Activated T-cell treated with anti-CD3 and anti-CD28 coated beads for 1 hour (primary cell): ENCODE measurements at regions not wholly inside any gene's neighbourhood (a gene's known extent, or its start where the extent isn't known, plus 50 kb on each side); places are given as distances from the start of the nearest gene placed in this dataset.

Source experiments
- DNase-seq: peaks from one replicate; pipeline ENCODE4 v3.0.0-alpha.2; 2020; ENCODE audit warnings: low read depth

GRCh38 chr10:131635564-131636015 is 265.2 kb upstream of the PPP2R2D start:
- DNase-seq = no peak

DNA sequence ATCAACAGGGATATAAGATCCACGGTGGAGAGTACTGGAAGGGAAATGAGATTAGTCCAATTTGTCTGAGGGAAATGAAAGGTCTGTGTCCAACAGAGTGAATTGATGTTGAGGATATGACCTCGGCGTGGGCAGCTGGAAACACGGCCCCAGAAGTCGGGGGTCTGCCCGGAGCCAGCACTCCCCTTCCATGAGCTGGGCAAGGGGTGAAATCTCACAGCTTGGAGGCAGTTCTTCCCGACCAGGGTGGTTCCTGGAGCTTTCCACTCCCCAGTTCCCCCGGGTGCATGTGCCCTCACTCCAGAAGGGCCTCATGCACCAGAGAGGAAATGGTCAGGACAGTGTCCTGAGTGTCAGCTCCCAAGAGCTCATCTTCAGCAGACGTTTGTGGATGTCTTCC is 264.7 kb upstream of the PPP2R2D start:
- no peak for DNase-seq

- no peak for DNase-seq
Measured at GRCh38 chr10:131636841-131637724, 263.7 kb upstream of the PPP2R2D start.

GRCh38 chr10:131638049-131638879 is 262.5 kb upstream of the PPP2R2D start:
- no peak for DNase-seq

DNA sequence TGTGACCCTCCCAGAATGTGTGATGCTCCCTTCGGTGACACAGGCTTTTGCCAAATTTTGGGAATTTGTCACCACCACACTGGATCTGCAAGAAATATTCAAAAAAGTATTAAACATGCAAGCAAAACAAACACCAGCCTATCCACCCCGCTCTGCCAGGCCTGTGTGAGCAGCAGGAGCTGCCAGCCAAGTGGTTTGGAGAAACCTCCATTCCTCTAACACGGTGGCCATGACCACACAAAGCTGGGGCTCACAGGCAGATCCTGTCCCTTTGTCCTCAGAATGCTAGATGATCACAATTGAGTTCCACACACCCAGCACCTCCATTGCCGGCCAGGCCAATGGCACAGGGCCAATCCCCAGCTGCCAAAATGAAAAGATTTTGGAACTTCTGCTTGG is 261.9 kb upstream of the PPP2R2D start:
- DNase-seq = no peak

DNA sequence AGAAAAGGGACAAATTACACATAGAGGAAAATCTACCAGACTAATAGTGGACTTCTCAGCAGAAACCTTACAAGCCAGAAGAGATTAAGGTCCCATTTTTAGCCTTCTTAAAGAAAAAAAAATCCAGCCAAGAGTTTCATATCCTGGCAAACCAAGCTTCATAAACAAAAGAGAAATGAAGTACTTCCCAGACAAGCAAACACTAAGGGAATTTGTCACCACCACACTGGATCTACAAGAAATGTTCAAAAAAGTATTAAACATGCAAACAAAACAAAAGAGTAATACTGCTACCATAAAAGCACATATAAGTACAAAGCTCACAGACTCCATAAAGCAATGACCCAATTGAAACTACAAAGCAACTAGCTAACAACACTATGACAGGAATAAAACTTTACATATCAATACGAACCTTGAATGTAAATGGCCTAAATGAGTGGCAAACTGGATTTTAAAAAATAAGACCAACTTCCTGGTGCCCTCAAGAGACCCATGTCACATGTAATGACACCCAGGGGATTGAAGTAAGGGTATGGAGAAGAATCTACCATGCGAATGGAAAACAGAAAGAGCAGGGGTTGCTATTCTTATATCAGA is 260.7 kb upstream of the PPP2R2D start:
- DNase-seq = no peak

- DNase-seq = no peak
Measured at GRCh38 chr10:131641231-131641630, 259.6 kb upstream of the PPP2R2D start.

GRCh38 chr10:131641898-131642297 is 258.9 kb upstream of the PPP2R2D start:
- DNase-seq = no peak

DNA sequence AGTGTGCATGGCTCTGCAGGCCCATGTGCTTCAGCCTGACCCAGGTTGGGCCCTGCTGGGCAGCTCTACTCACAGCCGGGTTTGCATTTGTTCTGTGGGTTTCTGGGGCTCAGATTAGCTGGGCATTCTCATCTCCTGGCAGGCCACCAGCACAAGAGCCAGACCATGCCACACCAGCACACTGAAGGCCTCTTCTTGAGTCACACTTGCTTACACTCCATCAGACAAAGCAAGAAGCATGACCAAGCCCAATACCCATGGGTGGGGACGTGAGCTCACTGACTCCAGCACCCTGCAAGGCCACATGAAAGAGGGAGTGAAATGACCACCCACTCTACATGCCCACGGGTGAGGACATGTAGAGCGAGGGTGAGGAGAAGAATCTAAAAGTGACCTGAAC is 257.8 kb upstream of the PPP2R2D start:
- DNase-seq = no peak

DNA sequence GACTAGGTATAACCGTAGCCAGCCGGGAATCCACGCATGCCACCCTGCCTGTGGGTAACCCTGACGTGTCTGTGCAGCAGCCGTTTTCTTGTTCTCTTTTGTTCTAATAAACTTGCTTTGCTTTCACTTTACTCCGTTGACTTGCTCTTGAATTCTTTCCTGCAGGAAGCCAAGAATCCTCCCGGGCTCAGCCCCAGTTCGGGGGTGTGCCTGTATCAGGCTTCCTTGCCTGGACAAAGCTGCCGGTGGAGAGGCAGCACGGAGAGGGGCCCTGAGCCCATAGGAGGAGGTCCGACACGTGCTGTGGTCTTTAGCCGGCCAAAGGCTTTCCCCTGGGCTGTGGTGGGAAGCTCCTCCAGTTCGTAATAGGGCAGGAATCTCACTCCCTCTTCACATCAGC is 256.5 kb upstream of the PPP2R2D start:
- no peak for DNase-seq

DNA sequence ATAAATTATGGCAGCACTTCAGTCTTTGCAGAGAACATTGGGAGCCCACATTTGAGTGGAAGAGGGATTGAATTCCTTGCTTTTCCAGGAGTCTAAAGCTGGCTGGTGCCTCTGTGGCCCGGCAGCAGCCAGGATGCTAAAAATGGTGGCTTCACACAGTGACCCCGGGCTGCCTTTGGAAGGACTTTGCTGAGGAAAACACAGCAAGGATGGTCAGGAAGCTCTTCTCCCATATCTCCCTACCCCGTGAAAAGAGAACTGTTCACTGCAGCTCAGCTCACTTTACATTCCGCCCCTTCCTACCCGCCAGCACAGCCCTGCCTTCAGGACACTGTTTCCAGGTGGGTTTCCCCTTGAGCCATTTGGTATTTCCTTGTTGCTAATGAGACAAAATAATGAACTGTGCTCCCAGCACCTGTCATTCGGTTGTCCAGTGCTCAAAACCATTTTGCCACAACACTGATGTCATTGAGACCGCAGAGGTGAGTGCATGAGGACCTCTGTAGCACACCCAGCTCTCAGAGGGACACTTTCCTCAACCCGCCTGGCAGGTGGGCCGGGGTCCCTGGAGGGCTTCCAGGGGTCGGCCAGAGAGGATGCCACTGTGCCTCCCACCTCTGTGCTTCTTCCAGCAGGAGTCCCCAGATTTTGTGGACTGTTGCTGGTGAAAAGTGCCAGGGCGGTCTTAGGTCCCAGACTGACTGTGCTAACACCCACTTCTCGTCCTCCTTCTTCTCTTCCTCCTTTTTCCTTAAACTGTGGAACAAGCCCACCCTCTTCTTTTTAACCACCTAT is 255.7 kb upstream of the PPP2R2D start:
- DNase-seq = no peak

- no peak for DNase-seq
Measured at GRCh38 chr10:131645756-131646155, 255.1 kb upstream of the PPP2R2D start.

- DNase-seq = no peak
Measured at GRCh38 chr10:131646551-131647525, 254.0 kb upstream of the PPP2R2D start.

GRCh38 chr10:131647789-131648188 is 253.0 kb upstream of the PPP2R2D start:
- no peak for DNase-seq

DNA sequence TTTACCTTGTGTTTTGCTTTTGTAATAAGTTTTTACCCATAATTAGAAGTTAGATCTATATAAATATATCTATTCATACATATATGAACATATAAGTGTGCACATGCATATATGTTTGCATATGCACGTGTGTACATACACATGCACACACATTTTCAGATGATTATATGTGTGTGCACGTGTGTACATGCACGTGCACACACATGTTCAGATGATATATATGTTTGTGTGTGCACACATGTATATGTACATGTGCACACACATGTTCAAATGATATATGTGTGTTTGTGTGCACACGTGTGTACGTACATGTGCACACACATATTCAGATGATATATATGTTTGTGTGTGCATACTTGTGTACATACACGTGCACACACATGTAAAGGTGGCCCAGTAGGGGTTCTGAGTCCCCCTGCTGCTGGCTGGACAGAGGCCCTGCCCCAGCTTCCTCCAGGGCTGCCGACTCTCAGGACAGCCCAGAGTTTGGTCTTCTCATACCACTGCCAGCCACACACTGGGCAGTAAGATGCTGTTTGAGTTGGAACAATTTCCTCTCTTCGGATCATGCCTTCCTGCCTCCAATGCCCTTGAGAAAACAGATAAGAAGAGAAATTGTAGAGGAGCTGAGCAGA is 252.3 kb upstream of the PPP2R2D start:
- DNase-seq = no peak

- DNase-seq = no peak
Measured at GRCh38 chr10:131649617-131650016, 251.2 kb upstream of the PPP2R2D start.

GRCh38 chr10:131650169-131650705 is 250.6 kb upstream of the PPP2R2D start:
- DNase-seq = no peak

GRCh38 chr10:131650771-131651673 is 249.8 kb upstream of the PPP2R2D start:
- no peak for DNase-seq
